Peyer's patch (tissue), 4 donors: ENCODE measurements at regions not wholly inside any gene's neighbourhood (a gene's known extent, or its start where the extent isn't known, plus 50 kb on each side); places are given as distances from the start of the nearest gene placed in this dataset.

ENCODE experiments used
- DNase-seq, 3 donors: peaks; one replicate each; pipeline ENCODE4 v3.0.0-alpha.2; 2017 to 2019
- H3K27ac ChIP-seq, 4 donors: fragments of 200-600 bp; sonication (generic); one replicate each; pipeline ENCODE4 v1.5.1; 2016 to 2019
- H3K27me3 ChIP-seq, 2 donors: fragments of 200-600 bp; sonication (generic); one replicate each; pipeline ENCODE4 v1.5.1; 2019
- H3K36me3 ChIP-seq, 3 donors: fragments of 200-600 bp; sonication (generic); one replicate each; pipeline ENCODE4 v1.5.1; 2016 to 2019
- H3K4me1 ChIP-seq, 4 donors: fragments of 200-600 bp; sonication (generic); one replicate each; pipeline ENCODE4 v1.5.1; 2016 to 2019
- H3K4me3 ChIP-seq, 4 donors: fragments of 200-600 bp; sonication (generic); 1 replicate in 3 of 4; 2 replicates in 1 of 4; pipeline ENCODE4 v1.5.1; 2016 to 2019; ENCODE audit warnings: mild to moderate bottlenecking in 1 of 4
- H3K9me3 ChIP-seq, 4 donors: fragments of 200-600 bp; sonication (generic); one replicate each; pipeline ENCODE4 v1.5.1; 2016 to 2019; ENCODE audit warnings: mild to moderate bottlenecking in 1 of 4
- CTCF ChIP-seq, 6 experiments: fragments of 450-650 bp in 4 of 6; fragments of 200-600 bp in 2 of 6; sonication (generic) in 1 of 6; IDR thresholded peaks; one replicate each; pipeline ENCODE4 v1.5.1; 2017 to 2019; ENCODE audit warnings: antibody characterized with exemption in 6 of 6, mild to moderate bottlenecking in 3 of 6, moderate library complexity in 1 of 6
- POLR2A ChIP-seq, 2 donors: fragments of 450-650 bp; IDR thresholded peaks; one replicate each; pipeline ENCODE4 v1.5.1; 2017; ENCODE audit warnings: antibody characterized with exemption in 2 of 2, mild to moderate bottlenecking in 2 of 2, moderate library complexity in 2 of 2

- Histone ChIP-seq H3K4me1 (no peaks in the 10 kb centered on the region), H3K9me3 (no peaks in the 10 kb centered on the region), H3K27ac (no peak overlapping the region), H3K36me3 (no peaks in the 10 kb centered on the region), H3K27me3 (no peaks in the 10 kb centered on the region), H3K4me3 (no peak overlapping the region)
- no peak for DNase-seq
- TF ChIP-seq CTCF (IDR thresholded peaks at IDR 0.05) (no peak), POLR2A (IDR thresholded peaks at IDR 0.05) (no peak)
Measured at GRCh38 chr12:84632556-84632955, 280.0 kb downstream of the SLC6A15 start.

DNA sequence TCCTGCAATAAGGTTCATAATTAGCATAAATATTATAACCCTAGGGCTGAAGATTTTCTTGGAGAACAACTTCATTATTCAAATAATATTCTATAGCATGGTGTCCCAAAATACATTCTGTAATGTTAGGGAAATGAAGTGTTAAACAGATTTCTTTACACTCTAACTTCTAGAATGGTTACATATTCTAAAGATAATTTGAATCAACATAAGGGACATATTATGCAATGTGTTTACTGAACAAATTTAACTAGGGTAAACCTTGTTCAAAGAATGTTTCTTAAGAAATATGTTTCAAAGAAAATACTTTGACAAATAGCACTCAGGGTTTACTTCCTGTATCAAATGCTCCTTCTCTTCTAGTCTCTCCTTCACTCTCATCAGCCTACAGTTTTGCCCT is 281.6 kb downstream of the SLC6A15 start:
- Histone ChIP-seq H3K27me3 (no peaks in the 10 kb centered on the region), H3K4me3 (no peak overlapping the region), H3K9me3 (no peaks in the 10 kb centered on the region), H3K36me3 (no peaks in the 10 kb centered on the region), H3K27ac (no peak overlapping the region), H3K4me1 (no peaks in the 10 kb centered on the region)
- no peak for DNase-seq
- TF ChIP-seq CTCF (IDR thresholded peaks at IDR 0.05) (no peak), POLR2A (IDR thresholded peaks at IDR 0.05) (no peak)

DNA sequence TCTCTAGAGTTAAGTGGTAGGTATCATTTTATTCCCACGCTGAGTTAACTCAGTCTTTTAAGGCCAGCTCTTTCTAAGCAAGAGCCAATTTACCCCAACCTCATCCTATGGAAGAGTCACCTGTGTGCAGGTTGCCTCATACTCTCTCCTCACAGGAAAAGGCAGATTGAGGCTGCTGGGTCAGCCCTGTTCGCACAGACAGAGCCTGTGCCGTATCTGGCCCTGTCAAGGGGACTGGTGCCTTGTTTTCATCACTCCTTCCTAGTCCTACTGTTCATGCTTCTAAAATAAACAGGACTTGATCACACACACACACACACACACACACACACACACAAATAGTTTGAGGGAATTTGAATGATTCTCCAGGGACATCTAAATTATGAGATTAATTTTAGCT is 285.0 kb downstream of the SLC6A15 start:
- DNase-seq = no peak
- Histone ChIP-seq H3K4me3 (no peak overlapping the region), H3K27me3 (no peaks in the 10 kb centered on the region), H3K36me3 (no peaks in the 10 kb centered on the region), H3K4me1 (no peaks in the 10 kb centered on the region), H3K27ac (no peak overlapping the region), H3K9me3 (no peaks in the 10 kb centered on the region)
- no peak for TF ChIP-seq POLR2A (IDR thresholded peaks at IDR 0.05)
- TF ChIP-seq CTCF (IDR thresholded peaks at IDR 0.05) = no peak

DNA sequence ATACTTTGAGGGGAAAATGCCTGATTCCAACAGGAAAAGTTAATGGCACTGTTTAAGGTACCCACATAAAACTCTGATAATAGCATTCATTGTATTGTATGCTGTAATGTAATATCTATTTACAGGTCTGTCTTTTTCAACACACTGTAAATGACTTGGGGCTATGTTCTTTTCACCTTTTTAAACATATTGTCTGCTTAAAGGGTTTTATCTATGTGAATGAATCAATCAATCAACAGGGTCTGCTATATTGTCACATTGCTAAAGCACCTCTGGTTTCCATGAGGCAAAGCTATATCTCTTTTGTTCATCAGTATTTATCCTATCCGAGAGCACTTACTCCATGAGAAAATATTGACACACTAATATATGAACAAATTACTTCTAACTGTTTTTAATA is 288.0 kb downstream of the SLC6A15 start:
- H3K4me3 ChIP-seq = no peak overlapping the region
- no peak for DNase-seq
- no peaks in the 10 kb centered on the region for H3K4me1 ChIP-seq
- no peaks in the 10 kb centered on the region for H3K36me3 ChIP-seq
- no peak overlapping the region for H3K27ac ChIP-seq
- TF ChIP-seq CTCF (IDR thresholded peaks at IDR 0.05) (no peak), POLR2A (IDR thresholded peaks at IDR 0.05) (no peak)
- H3K9me3 ChIP-seq = no peaks in the 10 kb centered on the region
- H3K27me3 ChIP-seq = no peaks in the 10 kb centered on the region

DNA sequence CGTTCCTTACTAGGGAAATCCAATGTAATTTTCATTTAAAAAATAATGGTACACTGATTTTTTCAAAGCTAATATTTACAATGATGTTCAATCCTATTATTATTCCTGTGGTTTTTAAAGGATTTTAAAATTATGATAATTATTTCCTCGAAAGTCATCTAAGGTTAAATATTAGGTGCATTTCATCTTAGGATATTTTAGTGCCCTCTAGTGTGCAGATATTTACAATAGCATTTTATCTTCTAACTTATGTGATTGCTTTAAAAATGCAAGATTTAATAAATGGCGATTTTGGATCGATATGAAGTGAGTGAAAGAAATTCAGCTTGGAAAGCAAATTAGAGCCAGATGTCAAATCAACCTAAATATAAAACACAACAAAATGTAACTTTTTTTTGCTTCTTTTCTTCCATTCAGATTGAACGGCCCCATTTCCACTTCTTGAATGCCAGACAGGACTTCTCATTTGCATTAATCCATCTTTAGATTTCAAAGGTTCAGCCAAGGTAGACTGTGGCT is 293.5 kb downstream of the SLC6A15 start:
- Histone ChIP-seq H3K9me3 (peaks cover 0 to 3% (median 0%) of the 10 kb centered on the region in 4 donors), H3K4me3 (no peak overlapping the region), H3K4me1 (no peaks in the 10 kb centered on the region), H3K27ac (no peak overlapping the region), H3K36me3 (no peaks in the 10 kb centered on the region), H3K27me3 (no peaks in the 10 kb centered on the region)
- TF ChIP-seq POLR2A (IDR thresholded peaks at IDR 0.05) (no peak), CTCF (IDR thresholded peaks at IDR 0.05) (no peak)
- no peak for DNase-seq
